KMS-11 (cell line): ENCODE measurements at regions not wholly inside any gene's neighbourhood (a gene's known extent, or its start where the extent isn't known, plus 50 kb on each side); places are given as distances from the start of the nearest gene placed in this dataset.
"Not testable (repeated sequence)": the region's sequence is repeated elsewhere in the genome, so short reads cannot be mapped to it uniquely, and the experiment has no call there.

ENCODE experiments used
- H2AFZ ChIP-seq: fragments of 200-600 bp; sonication (generic); 2 replicates; pipeline ENCODE4 v1.6.1; 2016; ENCODE audit warnings: antibody characterized with exemption, mixed run types, low read depth
- H3K27ac ChIP-seq: fragments of 200-600 bp; sonication (generic); 2 replicates; pipeline ENCODE4 v1.6.1; 2016; ENCODE audit warnings: mild to moderate bottlenecking, mixed run types
- H3K27me3 ChIP-seq: fragments of 200-600 bp; sonication (generic); 2 replicates; pipeline ENCODE4 v1.6.1; 2017; ENCODE audit warnings: mild to moderate bottlenecking, low read depth, mixed run types, moderate library complexity; ENCODE audit not compliant: insufficient read depth
- H3K36me3 ChIP-seq: fragments of 200-600 bp; sonication (generic); 2 replicates; pipeline ENCODE4 v1.6.1; 2017; ENCODE audit warnings: mild to moderate bottlenecking, mixed run types; ENCODE audit not compliant: insufficient read depth
- H3K4me1 ChIP-seq: fragments of 200-600 bp; sonication (generic); 2 replicates; pipeline ENCODE4 v1.6.1; 2016; ENCODE audit warnings: mild to moderate bottlenecking, low read depth, mixed run types; ENCODE audit not compliant: poor library complexity, severe bottlenecking
- H3K4me2 ChIP-seq: fragments of 200-600 bp; sonication (generic); 2 replicates; pipeline ENCODE4 v1.7.0; 2016; ENCODE audit warnings: mild to moderate bottlenecking, mixed run types
- H3K4me3 ChIP-seq: fragments of 200-600 bp; sonication (generic); IDR thresholded peaks from 2 replicates; pipeline ENCODE4 v1.6.1; 2017; ENCODE audit warnings: low read depth, low read length, mixed read lengths; ENCODE audit not compliant: insufficient read depth
- H3K79me2 ChIP-seq: fragments of 200-600 bp; sonication (generic); 2 replicates; pipeline ENCODE4 v1.6.1; 2016; ENCODE audit warnings: low read depth, mixed run types; ENCODE audit not compliant: insufficient read depth
- H3K9ac ChIP-seq: fragments of 200-600 bp; sonication (generic); 2 replicates; pipeline ENCODE4 v1.6.1; 2016; ENCODE audit warnings: mild to moderate bottlenecking, mixed run types
- H4K20me1 ChIP-seq: fragments of 200-600 bp; sonication (generic); 2 replicates; pipeline ENCODE4 v1.6.1; 2016; ENCODE audit warnings: mild to moderate bottlenecking, mixed run types; ENCODE audit not compliant: insufficient read depth
- CTCF ChIP-seq: fragments of 200-600 bp; sonication (generic); conservative IDR thresholded peaks from 2 replicates; pipeline ENCODE4 v1.6.1; 2017; ENCODE audit warnings: low read depth, mild to moderate bottlenecking, antibody characterized with exemption, low read length, moderate library complexity, mixed read lengths

- Histone ChIP-seq H3K36me3 (no peaks in the 10 kb centered on the region), H3K4me1 (no peaks in the 10 kb centered on the region), H4K20me1 (no peaks in the 10 kb centered on the region), H3K27me3 (no peaks in the 10 kb centered on the region), H3K9ac (no peak overlapping the region), H3K4me3 (no peak overlapping the region), H3K4me2 (no peak overlapping the region), H3K79me2 (no peaks in the 10 kb centered on the region), H2AFZ (no peak overlapping the region), H3K27ac (no peak overlapping the region)
- no peak for TF ChIP-seq CTCF
Observed at GRCh38 chr5:105172918-105173317, 1610.3 kb upstream of the NUDT12 start.

GRCh38 chr5:105168806-105169205 lies 1606.2 kb upstream of the NUDT12 start:
- H4K20me1 ChIP-seq: no peaks in the 10 kb centered on the region
- H3K4me2 ChIP-seq: no peak overlapping the region
- H3K9ac ChIP-seq: no peak overlapping the region
- no peaks in the 10 kb centered on the region for H3K79me2 ChIP-seq
- no peak overlapping the region for H3K27ac ChIP-seq
- H3K36me3 ChIP-seq: no peaks in the 10 kb centered on the region
- no peaks in the 10 kb centered on the region for H3K4me1 ChIP-seq
- H3K27me3 ChIP-seq: no peaks in the 10 kb centered on the region
- no peak for TF ChIP-seq CTCF
- H3K4me3 ChIP-seq: no peak overlapping the region
- no peak overlapping the region for H2AFZ ChIP-seq

GRCh38 chr5:105167092-105167491 lies 1604.5 kb upstream of the NUDT12 start:
- Histone ChIP-seq H3K4me2 (no peak overlapping the region), H3K4me1 (no peaks in the 10 kb centered on the region), H3K27ac (no peak overlapping the region), H2AFZ (no peak overlapping the region), H3K27me3 (no peaks in the 10 kb centered on the region), H3K9ac (no peak overlapping the region), H4K20me1 (no peaks in the 10 kb centered on the region), H3K79me2 (no peaks in the 10 kb centered on the region), H3K36me3 (no peaks in the 10 kb centered on the region), H3K4me3 (no peak overlapping the region)
- TF ChIP-seq CTCF: no peak

GRCh38 chr5:105163547-105163946 lies 1601.0 kb upstream of the NUDT12 start:
- no peaks in the 10 kb centered on the region for H3K27me3 ChIP-seq
- no peak for TF ChIP-seq CTCF
- no peak overlapping the region for H3K27ac ChIP-seq
- no peaks in the 10 kb centered on the region for H4K20me1 ChIP-seq
- no peak overlapping the region for H3K9ac ChIP-seq
- H3K4me3 ChIP-seq: no peak overlapping the region
- H3K79me2 ChIP-seq: no peaks in the 10 kb centered on the region
- no peaks in the 10 kb centered on the region for H3K4me1 ChIP-seq
- H2AFZ ChIP-seq: no peak overlapping the region
- no peak overlapping the region for H3K4me2 ChIP-seq
- H3K36me3 ChIP-seq: no peaks in the 10 kb centered on the region

GRCh38 chr5:105162557-105162956 lies 1600.0 kb upstream of the NUDT12 start:
- not testable (repeated sequence) for H3K79me2 ChIP-seq, H3K27me3 ChIP-seq, H3K4me1 ChIP-seq, H2AFZ ChIP-seq, H3K9ac ChIP-seq, H3K27ac ChIP-seq, H3K4me2 ChIP-seq, H4K20me1 ChIP-seq, H3K36me3 ChIP-seq, H3K4me3 ChIP-seq
